OCI-LY3 (cell line): ENCODE measurements at regions not wholly inside any gene's neighbourhood (a gene's known extent, or its start where the extent isn't known, plus 50 kb on each side); places are given as distances from the start of the nearest gene placed in this dataset.
"Not testable (repeated sequence)": the region's sequence is repeated elsewhere in the genome, so short reads cannot be mapped to it uniquely, and the experiment has no call there.

Source experiments
- H2AFZ ChIP-seq: fragments of 200-600, 300-600 bp; shearing (Covaris generic); 2 replicates; pipeline ENCODE4 v1.6.0; 2014; ENCODE audit warnings: antibody characterized with exemption, low read depth, low read length
- H3K27ac ChIP-seq: fragments of 200-600, 300-600 bp; sonication (generic); 2 replicates; pipeline ENCODE4 v1.5.1; 2014; ENCODE audit warnings: mild to moderate bottlenecking, low read length, moderate library complexity, mixed read lengths
- H3K27me3 ChIP-seq: fragments of 200-600, 300-600 bp; sonication (generic); 2 replicates; pipeline ENCODE4 v1.6.1; 2014; ENCODE audit warnings: low read depth, low read length, mixed read lengths
- H3K36me3 ChIP-seq: fragments of 200-600, 300-600 bp; sonication (generic); replicated peaks from 2 replicates; pipeline ENCODE3; 2014; ENCODE audit warnings: low read depth, low read length, mixed read lengths
- H3K4me1 ChIP-seq: fragments of 300-600, 200-600 bp; sonication (generic); 2 replicates; pipeline ENCODE4 v1.6.1; 2014; ENCODE audit warnings: low read length, mixed read lengths
- H3K4me2 ChIP-seq: fragments of 200-600, 300-600 bp; sonication (generic); 2 replicates; pipeline ENCODE4 v1.6.1; 2014; ENCODE audit warnings: low read length, mixed read lengths
- H3K4me3 ChIP-seq: fragments of 300-600, 200-600 bp; sonication (generic); 2 replicates; pipeline ENCODE4 v1.5.1; 2014; ENCODE audit warnings: antibody characterized with exemption, mild to moderate bottlenecking, low read length, moderate library complexity
- H3K79me2 ChIP-seq: fragments of 300-600, 200-600 bp; shearing (Covaris generic); 2 replicates; pipeline ENCODE4 v1.6.1; 2014; ENCODE audit warnings: mild to moderate bottlenecking, low read length, mixed read lengths
- H3K9ac ChIP-seq: fragments of 300-600, 200-600 bp; shearing (Covaris generic); 2 replicates; pipeline ENCODE4 v1.6.0; 2014; ENCODE audit warnings: mild to moderate bottlenecking, low read length, moderate library complexity
- H3K9me3 ChIP-seq: fragments of 200-600, 300-600 bp; shearing (Covaris generic); 2 replicates; pipeline ENCODE4 v1.6.1; 2014; ENCODE audit warnings: low read length, mixed read lengths; ENCODE audit not compliant: insufficient read depth
- H4K20me1 ChIP-seq: fragments of 200-600, 300-600 bp; sonication (generic); 2 replicates; pipeline ENCODE4 v1.6.1; 2016; ENCODE audit warnings: low read length, mixed read lengths; ENCODE audit not compliant: insufficient read depth
- CTCF ChIP-seq: fragments of 200-600, 300-600 bp; sonication (generic); IDR thresholded peaks from 2 replicates; pipeline ENCODE4 v1.5.1; 2014; ENCODE audit warnings: antibody characterized with exemption, low read length, low read depth
- EZH2phosphoT487 ChIP-seq: fragments of 200-600 bp; shearing (Covaris generic); IDR thresholded peaks from 2 replicates; pipeline ENCODE4 v1.6.1; 2018; ENCODE audit warnings: antibody characterized with exemption, mixed run types, low read depth

DNA sequence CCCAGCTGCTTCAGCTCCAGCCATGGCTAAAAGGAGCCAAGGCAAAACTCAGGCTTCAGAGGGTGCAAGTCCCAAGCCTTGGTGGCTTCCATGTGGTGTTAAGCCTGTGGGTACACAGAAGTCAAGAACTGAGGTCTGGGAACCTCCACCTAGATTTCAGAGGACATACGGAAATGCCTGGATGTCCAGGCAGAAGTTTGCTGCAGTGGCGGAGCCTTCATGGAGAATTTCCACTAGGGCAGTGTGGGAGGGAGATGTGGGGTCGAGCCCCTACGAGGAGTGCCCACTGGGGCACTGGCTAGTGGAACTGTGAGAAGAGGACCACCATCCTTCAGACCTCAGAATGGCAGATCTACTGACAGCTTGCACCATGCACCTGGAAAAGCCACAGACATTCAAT, 76.1 kb upstream of the KCTD1 start:
- Histone ChIP-seq H4K20me1 (no peaks in the 10 kb centered on the region), H3K27ac (no peak overlapping the region), H3K4me1 (peaks cover 32% of the 10 kb centered on the region), H3K9me3 (peaks cover 25% of the 10 kb centered on the region), H3K79me2 (no peaks in the 10 kb centered on the region), H3K36me3 (peaks cover 11% of the 10 kb centered on the region), H3K27me3 (no peaks in the 10 kb centered on the region), H3K4me3 (no peak overlapping the region), H2AFZ (no peak overlapping the region), H3K4me2 (no peak overlapping the region), H3K9ac (no peak overlapping the region)
- TF ChIP-seq CTCF (no peak), EZH2phosphoT487 (no peak)

GRCh38 chr18:26623314-26623713, 75.0 kb upstream of the KCTD1 start:
- H3K9me3 ChIP-seq = peaks cover 25% of the 10 kb centered on the region
- H3K4me1 ChIP-seq = peaks cover 21% of the 10 kb centered on the region
- H2AFZ ChIP-seq, H3K27me3 ChIP-seq, H3K4me3 ChIP-seq, H3K79me2 ChIP-seq, H3K4me2 ChIP-seq, H3K9ac ChIP-seq, H4K20me1 ChIP-seq, H3K27ac ChIP-seq: not testable (repeated sequence)
- H3K36me3 ChIP-seq = peaks cover 11% of the 10 kb centered on the region

GRCh38 chr18:26621161-26622026, 73.0 kb upstream of the KCTD1 start:
- no peaks in the 10 kb centered on the region for H4K20me1 ChIP-seq
- H3K36me3 ChIP-seq = peaks cover 8% of the 10 kb centered on the region
- H3K4me1 ChIP-seq = peaks cover 1% of the 10 kb centered on the region; the same call in 1 of the 2 replicates
- H3K9ac ChIP-seq = peak overlapping the region; percentile 80
- peak overlapping the region; percentile 89 for H3K4me3 ChIP-seq
- H3K27me3 ChIP-seq = no peaks in the 10 kb centered on the region
- H3K4me2 ChIP-seq = peak overlapping the region; percentile 94
- H3K9me3 ChIP-seq = peaks cover 23% of the 10 kb centered on the region
- H3K27ac ChIP-seq = no peak overlapping the region
- H3K79me2 ChIP-seq = no peaks in the 10 kb centered on the region
- TF ChIP-seq EZH2phosphoT487 = no peak
- TF ChIP-seq CTCF = peak; percentile 85
- peak overlapping the region; percentile 100 for H2AFZ ChIP-seq

DNA sequence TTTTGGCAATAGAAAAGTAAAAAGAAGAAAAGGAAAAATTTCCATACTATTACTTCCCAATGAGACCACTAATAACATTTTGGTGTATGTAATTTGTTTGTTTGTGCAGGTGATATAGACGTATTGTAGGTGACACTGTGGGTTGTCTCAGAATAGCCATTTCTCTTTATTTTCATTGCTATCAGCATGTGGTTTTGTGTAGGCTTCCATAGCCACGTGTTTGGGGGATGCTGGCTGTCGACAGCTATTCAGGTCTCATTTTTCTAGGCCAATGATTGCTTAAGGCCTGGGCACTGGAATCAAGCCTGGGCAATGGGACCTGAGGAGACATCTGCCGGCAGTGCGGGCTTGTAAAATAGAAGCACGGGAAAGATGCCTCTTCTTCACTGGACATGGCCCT, 71.0 kb upstream of the KCTD1 start:
- TF ChIP-seq CTCF (no peak), EZH2phosphoT487 (no peak)
- Histone ChIP-seq H3K4me3 (no peak overlapping the region), H3K36me3 (no peaks in the 10 kb centered on the region), H3K9me3 (peaks cover 6% of the 10 kb centered on the region), H3K9ac (no peak overlapping the region), H3K27me3 (no peaks in the 10 kb centered on the region), H3K79me2 (no peaks in the 10 kb centered on the region), H3K4me2 (no peak overlapping the region), H3K4me1 (no peaks in the 10 kb centered on the region), H3K27ac (no peak overlapping the region), H2AFZ (no peak overlapping the region), H4K20me1 (no peaks in the 10 kb centered on the region)
